Astrocyte (in vitro differentiated cells and primary cell): ENCODE measurements at regions not wholly inside any gene's neighbourhood (a gene's known extent, or its start where the extent isn't known, plus 50 kb on each side); places are given as distances from the start of the nearest gene placed in this dataset.

ENCODE experiments used
- CTCF ChIP-seq: IDR thresholded peaks from 2 replicates; pipeline ENCODE4 v1.5.1; 2011; ENCODE audit warnings: low read depth, mild to moderate bottlenecking, inconsistent platforms, low read length, moderate library complexity; ENCODE audit not compliant: insufficient read depth
- EZH2 ChIP-seq: IDR thresholded peaks from 2 replicates; pipeline ENCODE4 v1.6.1; 2012; ENCODE audit warnings: mild to moderate bottlenecking, low read length, inconsistent platforms; ENCODE audit not compliant: insufficient read depth

GRCh38 chr2:129468879-129469278 is 510.6 kb upstream of the RAB6C start:
- TF ChIP-seq CTCF, result no peak
- TF ChIP-seq EZH2, result no peak
